ENCODE measurements at regions not wholly inside any gene's neighbourhood (a gene's known extent, or its start where the extent isn't known, plus 50 kb on each side); places are given as distances from the start of the nearest gene placed in this dataset.

DNA sequence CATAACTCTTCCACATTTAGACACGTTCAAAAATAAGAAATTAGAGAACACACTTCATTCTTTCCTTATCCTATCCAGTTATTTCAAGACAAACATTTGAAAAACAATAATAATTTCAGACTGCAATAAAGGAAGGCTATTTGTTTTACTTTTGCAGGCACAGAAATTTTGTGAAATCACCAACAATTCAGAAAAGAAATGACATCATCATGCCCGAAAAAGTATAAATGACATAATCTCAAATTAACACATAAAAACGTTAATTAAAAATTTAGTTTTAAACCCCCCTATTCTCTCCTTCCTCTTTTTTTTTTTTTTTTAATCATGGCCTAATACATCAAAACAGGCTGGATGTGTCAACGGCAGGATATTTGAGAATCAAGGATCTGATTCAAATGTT is 468.4 kb upstream of the RBFOX1 start:
- TF ChIP-seq, protein P1, sequence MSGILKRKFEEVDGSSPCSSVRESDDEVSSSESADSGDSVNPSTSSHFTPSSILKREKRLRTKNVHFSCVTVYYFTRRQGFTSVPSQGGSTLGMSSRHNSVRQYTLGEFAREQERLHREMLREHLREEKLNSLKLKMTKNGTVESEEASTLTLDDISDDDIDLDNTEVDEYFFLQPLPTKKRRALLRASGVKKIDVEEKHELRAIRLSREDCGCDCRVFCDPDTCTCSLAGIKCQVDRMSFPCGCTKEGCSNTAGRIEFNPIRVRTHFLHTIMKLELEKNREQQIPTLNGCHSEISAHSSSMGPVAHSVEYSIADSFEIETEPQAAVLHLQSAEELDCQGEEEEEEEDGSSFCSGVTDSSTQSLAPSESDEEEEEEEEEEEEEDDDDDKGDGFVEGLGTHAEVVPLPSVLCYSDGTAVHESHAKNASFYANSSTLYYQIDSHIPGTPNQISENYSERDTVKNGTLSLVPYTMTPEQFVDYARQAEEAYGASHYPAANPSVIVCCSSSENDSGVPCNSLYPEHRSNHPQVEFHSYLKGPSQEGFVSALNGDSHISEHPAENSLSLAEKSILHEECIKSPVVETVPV (CRISPR knock-in tag; IDR thresholded peaks at IDR 0.05), result no peak
- TF ChIP-seq ARNTL (CRISPR knock-in tag; IDR thresholded peaks at IDR 0.05; ENCODE audit: borderline replicate concordance, low read depth), result no peak
- no peak for TF ChIP-seq OSR1 (CRISPR knock-in tag; IDR thresholded peaks at IDR 0.05)
- TF ChIP-seq ZNF565 (CRISPR knock-in tag; conservative IDR thresholded peaks at IDR 0.05; ENCODE audit: low read depth), result no peak
- no peak for TF ChIP-seq CREB5 (CRISPR knock-in tag; IDR thresholded peaks at IDR 0.05; ENCODE audit: low read depth)
- no peak for TF ChIP-seq ZNF8 (CRISPR knock-in tag; IDR thresholded peaks at IDR 0.05)
- no peak for TF ChIP-seq RARB (CRISPR knock-in tag; IDR thresholded peaks at IDR 0.05)

All from SK-N-SH treated with all-trans-retinoic acid at 6 μM for 48 hours (cell line).